Frontal cortex (tissue), 3 donors: ENCODE measurements at regions not wholly inside any gene's neighbourhood (a gene's known extent, or its start where the extent isn't known, plus 50 kb on each side); places are given as distances from the start of the nearest gene placed in this dataset.

ENCODE experiments used
- DNase-seq, 2 donors: peaks; one replicate each; pipeline ENCODE4 v3.0.0; 2012; ENCODE audit warnings: low spot score in 2 of 2
- FAIRE-seq: peaks from 2 replicates; lab custom pipeline; 2012; peaks lifted over from hg19 to GRCh38; lab: Jason Lieb, UNC
- donor health status: control.
- donor health status: control.
- donor health status: control.

GRCh38 chr1:79380078-79380477, 373.5 kb upstream of the ADGRL4 start:
- FAIRE-seq = no peak
- no peak for DNase-seq

- DNase-seq (no peak), FAIRE-seq (no peak)
These were observed 369.6 kb upstream of the ADGRL4 start for GRCh38 chr1:79376106-79376505.

GRCh38 chr1:79375352-79375751, 368.8 kb upstream of the ADGRL4 start:
- FAIRE-seq (no peak), DNase-seq (no peak)

- FAIRE-seq (no peak), DNase-seq (no peak)
These were observed 367.9 kb upstream of the ADGRL4 start for GRCh38 chr1:79374397-79374796.

GRCh38 chr1:79373481-79374125, 367.1 kb upstream of the ADGRL4 start:
- FAIRE-seq (no peak), DNase-seq (no peak)

- FAIRE-seq (no peak), DNase-seq (no peak)
These were observed 365.3 kb upstream of the ADGRL4 start for GRCh38 chr1:79371802-79372201.

- FAIRE-seq = no peak
- no peak for DNase-seq
These were observed 362.6 kb upstream of the ADGRL4 start for GRCh38 chr1:79369091-79369490.

- FAIRE-seq = no peak
- DNase-seq = no peak
These were observed 358.4 kb upstream of the ADGRL4 start for GRCh38 chr1:79364896-79365295.

GRCh38 chr1:79363430-79363829, 356.9 kb upstream of the ADGRL4 start:
- DNase-seq = no peak
- FAIRE-seq = no peak

GRCh38 chr1:79362470-79362869, 355.9 kb upstream of the ADGRL4 start:
- DNase-seq = no peak
- no peak for FAIRE-seq

- FAIRE-seq (no peak), DNase-seq (no peak)
These were observed 348.6 kb upstream of the ADGRL4 start for GRCh38 chr1:79355090-79355489.

GRCh38 chr1:79353224-79353623, 346.7 kb upstream of the ADGRL4 start:
- DNase-seq (no peak), FAIRE-seq (no peak)

- no peak for FAIRE-seq
These were observed 320.3 kb upstream of the ADGRL4 start for GRCh38 chr1:79326875-79327274.

GRCh38 chr1:79325705-79326104, 319.2 kb upstream of the ADGRL4 start:
- DNase-seq = no peak
- FAIRE-seq = no peak

More at GRCh38 chr1:79326875-79327274, 320.3 kb upstream of the ADGRL4 start:
- no peak for DNase-seq

GRCh38 chr1:79325126-79325525, 318.6 kb upstream of the ADGRL4 start:
- FAIRE-seq (peak; percentile 80), DNase-seq (no peak)

GRCh38 chr1:79323239-79324025, 316.9 kb upstream of the ADGRL4 start:
- FAIRE-seq = no peak
- no peak for DNase-seq

GRCh38 chr1:79322511-79323027, 316.0 kb upstream of the ADGRL4 start:
- DNase-seq (no peak), FAIRE-seq (no peak)

GRCh38 chr1:79312438-79312837, 305.9 kb upstream of the ADGRL4 start:
- no peak for FAIRE-seq
- DNase-seq = no peak

- FAIRE-seq (no peak), DNase-seq (no peak)
These were observed 304.1 kb upstream of the ADGRL4 start for GRCh38 chr1:79310609-79311008.

- FAIRE-seq (no peak), DNase-seq (no peak)
These were observed 297.6 kb upstream of the ADGRL4 start for GRCh38 chr1:79304131-79304530.

- DNase-seq (no peak), FAIRE-seq (no peak)
These were observed 296.5 kb upstream of the ADGRL4 start for GRCh38 chr1:79303040-79303439.
